ENCODE measurements at regions not wholly inside any gene's neighbourhood (a gene's known extent, or its start where the extent isn't known, plus 50 kb on each side); places are given as distances from the start of the nearest gene placed in this dataset.

- no peak for DNase-seq (ENCODE audit: low spot score)
Observed at GRCh38 chr19:30171138-30171635, 201.0 kb upstream of the ZNF536 start.

DNA sequence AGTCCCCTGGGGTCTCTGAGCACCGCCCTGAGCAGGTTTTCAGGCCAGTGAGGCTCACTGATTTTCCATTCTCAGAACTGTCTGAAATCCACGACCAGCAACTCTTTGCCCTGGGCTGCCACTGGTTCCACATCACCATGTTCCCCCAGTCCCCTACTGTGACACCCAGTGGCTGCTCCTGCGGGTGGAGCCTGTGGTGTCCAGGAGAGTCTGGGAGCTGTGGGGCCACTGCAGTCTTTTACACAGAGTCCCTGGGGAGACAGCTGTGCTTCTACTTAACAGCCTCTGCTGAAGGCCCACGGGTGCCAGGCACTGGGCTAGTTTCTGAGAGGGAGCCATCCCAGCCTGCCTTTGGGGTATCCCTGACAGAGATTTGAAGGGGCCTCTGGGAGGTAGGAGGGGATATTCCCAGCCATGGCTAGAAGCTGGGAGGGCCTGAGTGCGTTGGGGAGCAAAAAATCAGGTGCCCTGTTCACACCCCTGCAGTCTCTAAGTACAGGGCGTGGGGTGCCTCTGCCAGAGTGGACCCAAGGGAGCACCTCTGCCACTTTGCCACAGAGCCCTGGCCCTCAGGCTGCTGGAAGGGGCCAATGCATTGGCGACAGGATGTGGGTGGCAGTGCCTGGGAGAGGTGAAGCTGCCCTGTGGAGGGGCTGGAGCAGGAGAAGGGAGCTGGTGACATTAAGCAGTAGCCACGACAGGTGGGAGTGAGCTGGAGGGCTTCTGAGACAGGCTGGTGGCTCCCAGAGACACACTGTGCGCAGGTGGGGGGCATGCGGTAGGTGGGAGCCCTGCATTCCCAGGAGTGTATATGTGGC, 200.2 kb upstream of the ZNF536 start:
- DNase-seq (ENCODE audit: low spot score), result no peak

- DNase-seq (ENCODE audit: low spot score), result no peak
Observed at GRCh38 chr19:30172613-30173242, 199.5 kb upstream of the ZNF536 start.

GRCh38 chr19:30173593-30174356, 198.4 kb upstream of the ZNF536 start:
- no peak for DNase-seq (ENCODE audit: low spot score)

DNA sequence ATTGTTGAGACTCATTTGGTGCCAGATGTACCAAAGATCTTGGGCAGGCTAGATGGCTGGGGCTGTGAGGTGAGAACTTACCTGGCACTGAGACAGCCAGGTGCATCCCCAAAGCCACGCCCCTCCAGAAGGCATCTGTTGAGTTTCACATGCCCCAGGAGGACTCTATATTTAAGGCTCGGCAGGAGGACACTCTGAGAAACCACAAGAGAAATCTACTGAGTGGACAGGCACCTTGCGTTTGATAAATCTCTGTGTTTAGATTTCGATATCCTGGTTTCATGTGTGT, 197.9 kb upstream of the ZNF536 start:
- DNase-seq (ENCODE audit: low spot score), result no peak

DNA sequence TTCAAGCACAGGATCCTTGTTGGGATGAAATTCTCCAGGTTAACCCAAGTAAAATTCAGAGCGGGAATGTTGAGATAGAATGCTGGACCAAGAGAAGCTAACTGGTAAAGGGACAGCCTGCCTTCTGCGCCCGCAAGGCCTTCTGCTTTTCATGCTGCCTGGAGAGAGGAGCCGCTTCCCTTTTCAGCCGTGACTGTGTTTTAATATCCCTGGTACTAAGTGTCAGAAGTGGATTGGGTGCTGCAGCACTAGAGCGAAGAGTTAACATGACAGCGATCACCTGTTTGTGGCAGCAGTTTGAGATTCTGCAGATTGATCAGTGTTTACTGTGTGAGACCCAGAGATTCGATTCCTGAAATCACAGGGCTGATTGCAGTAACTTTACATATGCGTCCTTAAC, 197.4 kb upstream of the ZNF536 start:
- DNase-seq (ENCODE audit: low spot score), result no peak

GRCh38 chr19:30175987-30176386, 196.2 kb upstream of the ZNF536 start:
- no peak for DNase-seq (ENCODE audit: low spot score)

DNA sequence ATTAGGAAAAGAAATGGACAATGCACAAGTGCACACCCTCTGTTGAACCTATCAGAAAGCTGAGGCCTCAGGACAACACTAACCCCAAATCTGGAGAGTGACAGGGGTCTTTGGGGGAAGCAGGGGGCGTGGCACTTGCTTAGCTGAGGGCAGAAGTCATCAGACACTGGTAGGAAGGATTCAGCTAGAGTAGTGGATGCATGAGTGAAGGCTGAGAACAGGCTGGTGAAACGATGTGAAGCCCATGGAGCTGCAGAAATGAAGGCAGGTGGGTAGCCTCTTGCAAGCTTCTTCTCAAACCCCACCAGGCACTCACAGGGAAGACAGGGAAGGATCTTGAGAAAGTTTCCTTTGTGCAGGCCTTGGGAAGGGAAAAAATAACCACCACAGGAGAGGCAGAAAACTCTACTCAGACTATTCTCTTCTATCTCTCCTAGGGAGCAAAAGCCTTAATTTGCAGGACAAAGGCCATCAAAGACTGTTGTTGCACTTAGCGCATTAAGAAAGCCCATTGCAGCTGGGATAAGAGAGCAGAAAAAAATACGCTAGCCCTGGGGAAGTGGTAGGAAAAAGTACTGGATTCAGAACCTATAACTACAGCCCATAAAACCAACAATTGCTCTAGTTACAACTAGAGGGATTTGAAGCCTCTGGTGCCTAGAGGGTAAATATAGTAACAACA, 193.3 kb upstream of the ZNF536 start:
- DNase-seq (ENCODE audit: low spot score), result no peak

DNA sequence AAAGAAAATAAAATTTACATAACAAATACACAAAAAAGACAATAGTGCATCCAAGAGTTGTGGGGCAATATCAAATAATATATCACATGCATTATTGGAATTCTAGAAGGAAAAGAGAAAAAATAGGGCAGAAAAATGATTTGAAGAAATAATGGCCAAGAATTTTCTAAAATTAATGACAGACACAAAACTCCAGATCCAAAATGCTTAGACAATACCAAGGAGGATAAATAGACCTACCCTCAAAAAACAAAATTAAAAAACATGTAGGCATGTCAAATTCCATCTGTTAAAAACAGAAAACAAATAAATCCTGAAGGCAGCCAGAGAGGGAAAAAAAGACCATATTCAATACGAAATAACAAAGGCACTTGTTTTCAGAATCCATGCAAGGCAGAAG, 191.5 kb upstream of the ZNF536 start:
- DNase-seq (ENCODE audit: low spot score), result no peak

GRCh38 chr19:30183807-30184490, 188.2 kb upstream of the ZNF536 start:
- no peak for DNase-seq (ENCODE audit: low spot score)

GRCh38 chr19:30202060-30202600, 170.1 kb upstream of the ZNF536 start:
- no peak for DNase-seq (ENCODE audit: low spot score)

DNA sequence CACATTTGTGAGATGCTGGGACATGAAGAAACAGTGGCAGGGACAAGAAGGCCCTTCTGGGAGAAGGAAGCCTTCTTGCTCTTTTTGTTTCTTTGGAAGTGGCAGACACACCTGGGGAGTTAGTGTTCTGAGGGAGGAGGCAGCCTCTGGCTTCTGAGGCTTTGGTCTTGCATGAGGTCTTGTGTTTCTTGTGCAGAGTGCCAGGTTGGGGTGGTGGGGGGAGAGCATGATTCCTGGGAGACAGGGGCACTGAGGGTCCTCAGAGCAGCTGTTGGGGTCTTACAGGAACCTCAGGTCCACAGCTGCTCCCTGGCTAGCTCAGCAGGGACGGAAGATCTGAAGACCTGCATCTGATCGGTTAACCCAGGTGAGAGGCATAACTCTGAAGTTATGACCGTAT, 167.5 kb upstream of the ZNF536 start:
- DNase-seq (ENCODE audit: low spot score), result no peak

- no peak for DNase-seq (ENCODE audit: low spot score)
Observed at GRCh38 chr19:30206187-30206586, 166.0 kb upstream of the ZNF536 start.

DNA sequence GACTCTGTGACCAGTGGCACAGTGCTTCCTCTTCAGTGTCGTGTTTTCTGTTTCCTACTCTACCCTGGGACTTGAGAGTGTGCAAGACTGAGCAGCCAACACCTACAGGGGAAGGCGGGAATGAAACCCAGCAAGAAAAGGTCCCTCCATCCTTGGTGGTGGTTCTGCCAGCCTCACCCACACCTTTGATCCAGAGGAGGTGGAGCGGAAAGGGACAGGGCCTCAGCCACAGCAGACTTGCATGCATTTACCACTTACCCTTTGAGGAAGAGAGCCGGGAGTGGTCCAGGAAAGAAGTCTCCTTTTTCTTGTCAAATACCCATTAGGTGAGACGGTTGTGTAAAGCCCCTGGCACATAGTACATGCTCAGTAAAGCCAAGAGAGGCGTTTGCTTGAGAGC, 164.8 kb upstream of the ZNF536 start:
- DNase-seq (ENCODE audit: low spot score), result no peak

DNA sequence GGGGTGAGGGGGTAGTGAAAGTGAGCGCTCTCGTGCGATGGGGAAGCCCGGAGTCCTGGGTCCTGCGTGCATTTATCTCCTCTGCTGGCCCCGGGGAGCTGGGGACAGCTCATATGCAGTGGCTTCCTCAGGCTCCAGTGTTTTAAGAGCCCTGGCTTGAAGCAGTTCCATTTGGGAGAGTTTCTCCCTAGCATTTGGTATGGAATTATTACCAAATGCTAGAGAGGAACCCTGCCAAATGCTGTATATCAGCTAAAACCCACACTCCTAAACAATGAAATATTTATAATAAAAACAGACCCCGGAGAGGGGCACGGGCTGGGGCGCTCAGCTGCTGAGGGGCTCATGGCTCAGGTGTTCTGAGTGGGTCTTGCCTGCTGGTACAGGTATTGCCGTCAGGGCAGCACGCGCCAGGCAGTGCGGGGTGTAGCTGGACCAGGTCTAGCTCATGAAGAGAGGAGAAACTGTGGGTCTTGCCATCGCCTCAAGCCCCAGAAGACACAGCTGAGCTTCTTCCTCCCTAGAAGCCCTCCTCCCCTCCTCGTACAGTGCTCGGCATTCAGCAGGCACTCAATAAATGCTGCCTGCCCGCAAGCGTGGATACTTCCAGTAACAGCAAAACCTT, 163.6 kb upstream of the ZNF536 start:
- DNase-seq (ENCODE audit: low spot score), result no peak

- no peak for DNase-seq (ENCODE audit: low spot score)
Observed at GRCh38 chr19:30209617-30210600, 162.3 kb upstream of the ZNF536 start.

- no peak for DNase-seq (ENCODE audit: low spot score)
Observed at GRCh38 chr19:30212574-30212973, 159.6 kb upstream of the ZNF536 start.

DNA sequence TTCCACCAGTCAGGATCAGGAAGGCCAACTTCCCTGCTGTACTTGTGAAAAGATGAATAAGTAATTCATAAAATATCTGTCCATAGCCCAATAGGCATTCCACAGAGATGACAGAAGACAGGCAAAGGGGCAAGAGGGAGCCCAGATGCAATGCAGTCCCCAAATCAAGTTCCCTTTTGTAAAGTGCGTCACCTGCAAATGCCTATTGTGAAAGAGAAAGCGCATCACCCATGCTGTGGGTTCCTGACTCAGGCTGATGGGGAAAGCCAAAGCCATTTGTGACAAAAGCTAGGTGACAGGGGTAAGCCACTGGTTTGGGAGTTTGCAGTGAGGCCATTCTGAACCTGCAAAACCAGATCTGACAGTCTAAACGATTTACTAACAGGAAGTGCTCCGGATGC, 157.5 kb upstream of the ZNF536 start:
- no peak for DNase-seq (ENCODE audit: low spot score)

- DNase-seq (ENCODE audit: low spot score), result no peak
Observed at GRCh38 chr19:30215248-30215647, 156.9 kb upstream of the ZNF536 start.

- no peak for DNase-seq (ENCODE audit: low spot score)
Observed at GRCh38 chr19:30216453-30216852, 155.7 kb upstream of the ZNF536 start.
